ENCODE measurements at regions not wholly inside any gene's neighbourhood (a gene's known extent, or its start where the extent isn't known, plus 50 kb on each side); places are given as distances from the start of the nearest gene placed in this dataset.

DNA sequence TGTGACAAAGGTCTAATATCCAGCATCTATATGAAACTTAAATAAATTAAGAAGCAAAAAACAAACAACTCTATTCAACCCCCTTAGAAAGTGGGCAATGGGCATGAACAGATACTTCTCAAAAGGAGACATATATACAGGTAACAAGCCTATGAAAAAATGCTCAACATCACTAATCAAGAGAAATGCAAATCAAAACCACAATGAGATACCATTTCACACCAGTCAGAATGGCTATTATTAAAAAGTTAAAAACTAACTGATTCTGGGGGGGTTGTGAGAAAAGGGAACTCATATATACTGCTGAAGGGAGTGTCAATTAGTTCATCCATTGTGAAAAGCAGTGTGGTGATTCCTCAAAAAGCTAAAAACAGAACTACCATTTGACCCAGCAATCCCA lies 198.9 kb downstream of the BMP4 start:
- TF ChIP-seq, protein P1, sequence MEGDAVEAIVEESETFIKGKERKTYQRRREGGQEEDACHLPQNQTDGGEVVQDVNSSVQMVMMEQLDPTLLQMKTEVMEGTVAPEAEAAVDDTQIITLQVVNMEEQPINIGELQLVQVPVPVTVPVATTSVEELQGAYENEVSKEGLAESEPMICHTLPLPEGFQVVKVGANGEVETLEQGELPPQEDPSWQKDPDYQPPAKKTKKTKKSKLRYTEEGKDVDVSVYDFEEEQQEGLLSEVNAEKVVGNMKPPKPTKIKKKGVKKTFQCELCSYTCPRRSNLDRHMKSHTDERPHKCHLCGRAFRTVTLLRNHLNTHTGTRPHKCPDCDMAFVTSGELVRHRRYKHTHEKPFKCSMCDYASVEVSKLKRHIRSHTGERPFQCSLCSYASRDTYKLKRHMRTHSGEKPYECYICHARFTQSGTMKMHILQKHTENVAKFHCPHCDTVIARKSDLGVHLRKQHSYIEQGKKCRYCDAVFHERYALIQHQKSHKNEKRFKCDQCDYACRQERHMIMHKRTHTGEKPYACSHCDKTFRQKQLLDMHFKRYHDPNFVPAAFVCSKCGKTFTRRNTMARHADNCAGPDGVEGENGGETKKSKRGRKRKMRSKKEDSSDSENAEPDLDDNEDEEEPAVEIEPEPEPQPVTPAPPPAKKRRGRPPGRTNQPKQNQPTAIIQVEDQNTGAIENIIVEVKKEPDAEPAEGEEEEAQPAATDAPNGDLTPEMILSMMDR (IDR thresholded peaks at IDR 0.05): no peak
- TF ChIP-seq ZC3H11A (IDR thresholded peaks at IDR 0.05): no peak
- no peak for TF ChIP-seq EP300 (IDR thresholded peaks at IDR 0.05)
- TF ChIP-seq JUNB (IDR thresholded peaks at IDR 0.05): no peak
- TF ChIP-seq, protein P2, sequence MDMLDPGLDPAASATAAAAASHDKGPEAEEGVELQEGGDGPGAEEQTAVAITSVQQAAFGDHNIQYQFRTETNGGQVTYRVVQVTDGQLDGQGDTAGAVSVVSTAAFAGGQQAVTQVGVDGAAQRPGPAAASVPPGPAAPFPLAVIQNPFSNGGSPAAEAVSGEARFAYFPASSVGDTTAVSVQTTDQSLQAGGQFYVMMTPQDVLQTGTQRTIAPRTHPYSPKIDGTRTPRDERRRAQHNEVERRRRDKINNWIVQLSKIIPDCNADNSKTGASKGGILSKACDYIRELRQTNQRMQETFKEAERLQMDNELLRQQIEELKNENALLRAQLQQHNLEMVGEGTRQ (IDR thresholded peaks at IDR 0.05): no peak
- no peak for TF ChIP-seq ZFP36 (IDR thresholded peaks at IDR 0.05; ENCODE audit: borderline replicate concordance, partially characterized antibody)
- TF ChIP-seq CEBPB (IDR thresholded peaks at IDR 0.05): no peak

Measured in A549 (cell line).